Activated CD4-positive, alpha-beta T cell treated with anti-CD3 and anti-CD28 coated beads, Interleukin-2, amount 50 U/mL, for 1 hour (primary cell): ENCODE measurements at regions not wholly inside any gene's neighbourhood (a gene's known extent, or its start where the extent isn't known, plus 50 kb on each side); places are given as distances from the start of the nearest gene placed in this dataset.
"Not testable (repeated sequence)": the region's sequence is repeated elsewhere in the genome, so short reads cannot be mapped to it uniquely, and the experiment has no call there.

ENCODE experiments used
- DNase-seq: peaks from one replicate; pipeline ENCODE4 v3.0.0-alpha.2; 2020

- DNase-seq, result no peak
These were observed 100.7 kb downstream of the SLC16A1 start for GRCh38 chr1:112855152-112855828.

GRCh38 chr1:112854368-112854984 lies 101.5 kb downstream of the SLC16A1 start:
- DNase-seq, result not testable (repeated sequence)

GRCh38 chr1:112853915-112854314 lies 102.1 kb downstream of the SLC16A1 start:
- DNase-seq, result not testable (repeated sequence)

GRCh38 chr1:112852934-112853333 lies 103.1 kb downstream of the SLC16A1 start:
- DNase-seq, result no peak

GRCh38 chr1:112852276-112852675 lies 103.7 kb downstream of the SLC16A1 start:
- no peak for DNase-seq

- DNase-seq, result no peak
These were observed 105.8 kb downstream of the SLC16A1 start for GRCh38 chr1:112850034-112850757.

- DNase-seq, result no peak
These were observed 106.5 kb downstream of the SLC16A1 start for GRCh38 chr1:112849425-112850033.

- no peak for DNase-seq
These were observed 114.2 kb downstream of the SLC16A1 start for GRCh38 chr1:112841825-112842224.

- no peak for DNase-seq
These were observed 115.1 kb downstream of the SLC16A1 start for GRCh38 chr1:112840631-112841624.

- no peak for DNase-seq
These were observed 119.4 kb downstream of the SLC16A1 start for GRCh38 chr1:112836642-112837041.

GRCh38 chr1:112833806-112834205 lies 118.7 kb upstream of the PPM1J start:
- no peak for DNase-seq

- DNase-seq, result not testable (repeated sequence)
These were observed 117.1 kb upstream of the PPM1J start for GRCh38 chr1:112832259-112832658.

GRCh38 chr1:112829691-112830090 lies 114.6 kb upstream of the PPM1J start:
- not testable (repeated sequence) for DNase-seq

- no peak for DNase-seq
These were observed 113.6 kb upstream of the PPM1J start for GRCh38 chr1:112828716-112829115.

- DNase-seq, result not testable (repeated sequence)
These were observed 112.3 kb upstream of the PPM1J start for GRCh38 chr1:112827391-112827790.

- DNase-seq, result no peak
These were observed 111.2 kb upstream of the PPM1J start for GRCh38 chr1:112826217-112826944.

GRCh38 chr1:112825563-112826216 lies 110.6 kb upstream of the PPM1J start:
- not testable (repeated sequence) for DNase-seq

- not testable (repeated sequence) for DNase-seq
These were observed 109.9 kb upstream of the PPM1J start for GRCh38 chr1:112825075-112825474.

GRCh38 chr1:112821307-112822063 lies 106.4 kb upstream of the PPM1J start:
- DNase-seq, result not testable (repeated sequence)
